Nucleus accumbens (tissue), 56 donors: ENCODE measurements at regions not wholly inside any gene's neighbourhood (a gene's known extent, or its start where the extent isn't known, plus 50 kb on each side); places are given as distances from the start of the nearest gene placed in this dataset.

ENCODE experiments used
- DNase-seq, 56 donors: peaks; one replicate each; lab custom pipeline; 2025; lab: John Stamatoyannopoulos, UW

DNA sequence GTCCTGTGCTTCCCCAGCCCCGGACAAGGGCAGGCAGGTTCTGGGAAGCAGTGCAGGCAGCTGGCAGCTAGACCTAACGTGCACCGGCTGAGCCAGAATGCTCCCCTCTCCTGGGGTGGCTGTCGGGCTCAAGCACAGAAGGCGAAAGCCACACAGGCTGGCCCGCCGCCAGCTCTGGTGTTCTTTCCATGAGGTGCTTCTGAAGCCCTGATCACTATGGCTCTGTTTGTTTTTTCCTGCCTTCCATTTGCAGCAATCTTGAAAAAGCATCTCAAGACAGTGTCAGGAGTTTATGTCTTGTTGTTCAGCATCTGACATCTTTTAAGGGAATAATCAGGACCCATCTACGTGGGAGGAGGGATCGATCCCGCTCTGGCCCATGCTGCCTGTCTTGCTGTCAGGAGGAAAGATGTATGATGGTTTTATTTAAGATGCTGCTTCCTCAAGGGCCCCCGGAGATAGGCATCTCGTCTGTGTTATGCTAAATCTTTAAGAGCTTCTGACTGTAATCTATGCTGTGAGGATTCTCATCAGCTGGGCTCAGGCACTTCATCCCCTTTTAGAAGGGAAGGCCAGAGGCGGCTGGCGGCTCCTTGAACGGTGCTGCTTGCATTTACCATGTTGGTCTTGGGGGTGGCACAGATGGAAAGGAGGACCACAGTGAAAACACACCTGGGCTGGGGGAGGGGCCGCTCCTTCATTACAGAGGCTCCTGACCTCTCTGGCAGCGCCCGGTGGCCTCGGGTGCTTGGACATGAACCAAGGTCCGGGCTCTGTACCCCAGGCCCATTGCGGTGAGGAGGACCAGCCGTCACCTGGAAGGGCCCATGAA is 118.5 kb upstream of the HDAC4 start:
- DNase-seq: peak in 1 of 56 donors; percentile 29

DNA sequence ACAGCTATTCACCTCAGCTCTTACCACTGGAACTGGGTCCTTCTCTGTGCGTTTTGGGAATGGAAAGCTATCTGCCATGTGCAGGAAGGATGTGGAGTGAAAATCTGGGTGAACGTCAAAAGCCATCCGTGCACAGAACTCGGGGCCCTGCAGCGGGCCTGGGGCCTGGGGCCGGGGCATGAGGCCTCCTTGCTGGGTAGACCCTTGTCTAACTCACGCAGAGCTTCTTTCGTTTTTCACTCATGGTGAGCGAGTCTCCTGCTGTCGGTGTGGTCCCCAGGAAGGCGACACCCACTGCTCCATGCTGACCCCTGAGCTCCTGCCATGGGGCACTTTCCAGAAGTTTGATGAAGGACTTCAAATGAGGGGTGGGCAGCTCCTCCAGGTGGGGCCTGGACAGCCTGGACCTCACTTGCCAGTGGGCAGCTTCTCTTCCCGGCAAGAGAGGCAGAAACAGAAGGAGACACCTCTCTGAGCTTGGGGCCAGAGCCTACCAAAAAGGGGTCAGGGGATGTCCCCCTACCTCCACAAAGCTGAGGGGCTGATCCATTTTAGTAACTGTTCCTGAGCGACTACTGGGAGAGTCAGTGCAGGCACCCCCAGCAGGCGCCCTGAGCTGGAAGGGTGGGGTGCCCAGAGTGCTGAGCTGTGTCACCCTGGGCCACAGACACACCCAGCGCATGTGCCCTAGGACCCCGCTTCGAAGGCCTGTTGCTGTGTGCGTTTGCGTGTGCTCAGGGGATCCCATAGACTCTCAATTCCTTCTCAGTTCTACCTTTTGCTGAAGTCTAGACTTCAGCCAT is 117.7 kb upstream of the HDAC4 start:
- DNase-seq: no peak

DNA sequence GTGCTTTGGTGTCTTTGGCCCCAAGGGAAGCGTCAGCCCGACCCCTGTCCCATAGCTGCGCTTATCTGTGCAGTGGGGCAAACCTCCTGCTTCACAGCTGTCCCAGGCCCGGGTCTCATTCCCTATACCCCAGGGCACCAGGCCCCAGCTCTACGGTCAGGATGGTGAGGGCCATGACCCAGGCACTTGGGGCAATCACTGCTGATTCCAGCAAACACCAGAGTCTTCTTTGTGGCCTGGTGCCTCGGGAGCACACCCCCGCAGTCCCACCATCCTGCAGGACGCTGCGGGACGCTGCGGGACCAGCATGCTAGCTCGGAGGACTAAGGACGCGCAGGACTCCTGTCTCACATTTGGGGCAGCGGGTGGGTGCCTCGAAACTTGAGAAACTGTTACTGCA is 116.9 kb upstream of the HDAC4 start:
- DNase-seq: no peak

DNA sequence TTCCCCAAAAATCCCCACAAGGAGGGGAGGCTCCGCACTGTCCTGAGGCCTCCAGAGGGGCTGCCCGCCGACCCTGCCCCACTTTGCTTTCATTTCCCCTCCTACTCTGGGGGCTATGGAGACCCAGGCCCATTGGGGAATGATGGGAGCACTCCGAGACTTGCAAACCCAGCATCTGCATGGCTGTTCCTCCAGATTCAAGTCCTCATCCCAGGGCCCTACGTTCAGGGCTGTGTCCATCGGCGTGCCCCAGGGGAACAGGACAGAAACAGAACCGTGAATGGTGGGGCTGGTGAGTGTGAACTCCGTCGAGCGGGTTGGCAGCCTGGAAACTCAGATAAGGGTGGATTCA is 116.1 kb upstream of the HDAC4 start:
- no peak for DNase-seq

DNA sequence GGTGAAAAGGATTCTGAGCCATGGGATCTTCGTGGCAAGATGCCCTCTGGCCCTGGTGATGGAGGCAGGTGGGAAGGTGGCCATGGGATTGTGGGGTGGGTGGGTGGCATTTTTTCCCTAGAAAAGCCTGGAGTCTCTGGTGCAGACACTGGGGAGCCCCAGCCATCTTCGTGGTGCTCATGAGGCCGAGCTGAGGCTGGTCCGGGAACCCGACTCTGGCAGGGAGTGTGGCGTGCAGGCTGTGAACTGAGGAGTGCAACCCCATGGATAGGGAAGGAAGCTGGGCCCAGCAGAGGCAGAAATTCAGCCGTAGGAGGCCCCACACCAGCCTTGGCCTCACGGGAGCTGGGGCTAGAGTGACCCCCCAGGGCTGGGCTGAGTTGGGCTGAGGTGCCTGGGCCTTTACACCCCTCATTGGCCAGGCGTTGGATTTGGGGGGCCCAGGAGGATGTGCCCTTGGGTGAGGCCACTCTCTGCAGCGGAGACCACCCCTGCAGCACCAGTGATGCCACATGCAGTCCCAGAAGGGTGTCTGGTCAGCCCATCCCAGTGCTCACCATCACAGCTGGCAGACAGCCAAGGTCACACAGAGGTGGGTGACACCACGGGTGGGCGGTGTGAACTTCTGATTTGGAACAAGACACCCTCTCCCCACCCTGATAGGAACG is 115.6 kb upstream of the HDAC4 start:
- no peak for DNase-seq

DNA sequence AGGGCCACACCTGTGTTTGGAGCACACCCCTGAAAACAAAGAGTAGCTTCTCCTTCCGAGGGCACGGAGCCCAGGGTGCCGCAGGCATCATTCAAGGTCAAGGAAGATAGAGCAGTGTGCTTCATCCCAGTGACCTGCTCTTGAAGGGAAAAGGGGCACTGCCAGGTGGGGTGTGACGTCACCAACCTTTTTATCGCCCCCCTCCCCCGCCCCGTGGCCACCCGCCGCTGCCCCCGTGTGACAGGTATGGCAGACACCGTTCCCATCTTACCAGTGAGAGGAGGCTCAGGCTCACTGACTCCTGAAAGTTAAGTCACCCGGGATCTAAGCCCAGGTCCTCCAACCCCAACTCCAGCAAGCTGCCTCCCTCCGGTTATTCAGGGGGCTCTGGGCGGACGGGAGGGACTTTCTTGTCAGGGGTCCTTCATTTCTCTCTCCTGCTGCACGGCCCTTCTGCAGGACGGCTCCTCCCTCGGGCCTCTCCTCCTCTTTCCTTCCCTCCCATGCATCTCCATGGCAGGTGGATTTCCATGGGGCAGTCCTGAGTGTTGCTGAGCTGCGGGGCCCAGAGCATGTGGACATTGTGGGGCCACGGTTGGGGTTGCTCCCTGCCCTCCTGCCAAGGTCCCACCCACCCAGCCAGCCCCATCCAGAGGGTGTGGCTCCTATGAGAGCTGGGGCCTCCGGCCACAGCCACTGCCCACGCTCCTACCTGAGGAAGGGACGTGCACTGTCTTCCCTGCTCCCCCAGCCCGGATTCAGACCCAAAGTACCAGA is 114.1 kb upstream of the HDAC4 start:
- no peak for DNase-seq

DNA sequence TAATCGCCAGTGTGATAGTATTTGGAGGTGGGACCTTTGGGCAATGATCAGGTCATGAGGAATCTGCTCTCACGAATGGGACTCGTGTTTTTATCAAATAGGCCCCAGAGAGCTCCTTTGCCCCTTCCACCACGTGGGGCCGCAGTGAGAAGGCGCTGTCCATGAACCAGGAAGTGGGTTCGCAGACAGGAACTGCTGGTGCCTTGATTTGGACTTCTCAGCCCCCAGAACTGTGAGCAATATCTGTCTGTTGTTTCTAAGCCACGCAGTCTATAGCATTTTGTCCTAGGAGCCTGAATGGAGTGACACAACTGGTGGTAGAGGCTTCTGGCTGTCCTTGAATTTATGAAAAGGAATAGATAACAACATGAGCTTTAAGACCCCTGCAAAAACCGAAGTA is 111.2 kb upstream of the HDAC4 start:
- no peak for DNase-seq

DNA sequence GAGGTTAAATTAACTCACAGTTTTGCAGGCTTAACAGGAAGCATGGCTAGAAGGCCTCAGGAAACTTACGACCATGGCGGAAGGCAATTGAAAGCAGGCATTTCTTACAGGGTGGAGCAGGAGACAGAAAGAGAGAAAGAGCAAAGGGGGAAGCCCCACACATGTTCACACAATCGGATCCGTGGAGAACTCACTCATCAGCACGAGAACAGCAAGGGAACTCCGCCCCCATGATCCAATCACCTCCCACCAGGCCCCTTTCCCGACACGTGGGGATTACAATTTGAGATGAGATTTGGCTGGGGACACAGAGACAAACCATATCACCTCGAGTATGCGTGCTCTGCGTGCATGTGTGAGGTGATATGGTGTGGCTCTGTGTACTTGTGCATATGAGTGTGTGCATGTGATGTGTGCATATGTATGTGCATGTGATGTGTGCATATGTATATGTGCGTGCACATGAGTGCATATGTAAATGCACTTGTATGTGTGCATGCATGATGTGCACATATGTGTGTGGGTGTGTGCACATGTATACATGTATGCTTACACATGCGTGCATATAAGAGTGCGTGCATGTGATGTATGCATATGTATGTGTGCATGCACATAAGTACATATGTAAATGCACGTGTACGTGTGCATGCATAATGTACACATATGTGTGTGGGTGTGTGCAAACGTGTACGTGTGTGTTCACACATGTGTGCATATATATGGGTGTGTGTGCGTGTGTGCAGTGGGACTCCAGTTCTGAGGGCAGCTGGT is 108.7 kb upstream of the HDAC4 start:
- peak in 8 of 56 donors; percentile 4 to 38 (median 24) for DNase-seq

DNA sequence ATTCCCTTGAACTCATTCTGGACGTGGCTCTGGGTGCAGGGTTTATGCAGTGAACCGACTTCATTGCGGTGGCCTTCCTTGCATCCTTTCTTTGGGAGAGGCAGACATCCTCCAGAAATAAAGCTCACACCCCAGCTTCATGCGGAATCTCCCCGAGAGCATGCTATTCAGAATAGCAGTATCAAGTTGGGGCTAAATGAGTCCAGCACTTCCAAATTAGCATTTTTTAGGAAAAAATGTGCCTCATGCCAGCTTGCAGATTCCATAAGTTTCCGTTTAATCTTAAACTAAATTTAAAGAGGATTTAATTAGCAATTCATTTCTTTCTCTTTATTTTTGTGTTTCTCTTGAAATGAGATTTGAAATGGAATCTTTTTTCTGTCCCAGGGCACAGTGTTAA is 107.4 kb upstream of the HDAC4 start:
- no peak for DNase-seq

DNA sequence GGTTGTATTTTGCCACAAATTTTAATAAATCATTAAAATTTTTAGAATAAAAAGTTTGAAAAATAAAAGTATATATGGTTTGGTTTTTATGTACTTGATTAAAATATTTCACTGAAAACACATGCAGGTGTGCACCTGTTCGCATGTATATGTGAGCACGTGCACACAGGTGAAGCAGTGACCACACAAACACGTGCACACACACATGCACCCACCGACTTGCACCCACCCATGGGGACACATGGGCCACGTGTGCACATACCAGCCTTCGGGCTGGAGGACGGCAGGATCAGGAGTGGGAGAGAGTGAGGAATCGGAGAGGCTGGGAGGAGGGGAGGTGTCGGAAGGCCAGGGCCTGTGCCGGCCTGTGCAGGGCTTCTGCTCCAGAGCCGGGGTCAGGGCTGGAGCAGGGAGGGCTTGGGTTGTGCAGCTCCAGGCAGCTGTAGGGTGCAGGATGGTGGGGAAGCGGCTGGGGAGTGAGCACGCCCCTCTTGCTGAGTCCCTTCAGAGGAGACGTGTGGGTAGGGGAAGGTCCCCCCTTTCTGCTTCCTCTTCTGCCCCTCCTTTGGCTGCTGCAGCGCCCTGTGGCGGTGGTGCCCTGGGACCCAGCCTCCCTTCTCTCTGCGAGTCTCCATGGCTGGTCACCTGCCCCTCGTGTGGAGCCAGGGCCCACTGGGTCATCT is 106.9 kb upstream of the HDAC4 start:
- DNase-seq: no peak

DNA sequence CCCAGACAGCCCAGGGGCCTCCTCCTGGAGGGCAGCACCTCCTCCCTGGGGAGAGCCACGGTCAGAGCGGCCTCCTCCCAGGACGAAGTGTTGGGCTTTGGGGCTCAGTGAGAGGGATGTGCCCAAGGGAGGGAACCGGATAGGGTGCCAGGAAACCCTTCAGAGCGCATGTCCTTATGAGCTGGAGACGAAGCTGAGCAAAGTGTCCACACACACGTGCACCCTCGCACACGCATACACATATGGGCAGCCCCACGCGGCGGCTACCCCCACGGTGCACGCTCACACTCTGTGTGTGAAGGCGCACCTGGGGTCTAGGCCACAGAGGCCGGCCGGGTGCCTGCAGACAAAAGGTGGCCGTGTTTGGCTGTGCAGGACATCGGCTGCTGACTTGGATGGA is 106.1 kb upstream of the HDAC4 start:
- no peak for DNase-seq

DNA sequence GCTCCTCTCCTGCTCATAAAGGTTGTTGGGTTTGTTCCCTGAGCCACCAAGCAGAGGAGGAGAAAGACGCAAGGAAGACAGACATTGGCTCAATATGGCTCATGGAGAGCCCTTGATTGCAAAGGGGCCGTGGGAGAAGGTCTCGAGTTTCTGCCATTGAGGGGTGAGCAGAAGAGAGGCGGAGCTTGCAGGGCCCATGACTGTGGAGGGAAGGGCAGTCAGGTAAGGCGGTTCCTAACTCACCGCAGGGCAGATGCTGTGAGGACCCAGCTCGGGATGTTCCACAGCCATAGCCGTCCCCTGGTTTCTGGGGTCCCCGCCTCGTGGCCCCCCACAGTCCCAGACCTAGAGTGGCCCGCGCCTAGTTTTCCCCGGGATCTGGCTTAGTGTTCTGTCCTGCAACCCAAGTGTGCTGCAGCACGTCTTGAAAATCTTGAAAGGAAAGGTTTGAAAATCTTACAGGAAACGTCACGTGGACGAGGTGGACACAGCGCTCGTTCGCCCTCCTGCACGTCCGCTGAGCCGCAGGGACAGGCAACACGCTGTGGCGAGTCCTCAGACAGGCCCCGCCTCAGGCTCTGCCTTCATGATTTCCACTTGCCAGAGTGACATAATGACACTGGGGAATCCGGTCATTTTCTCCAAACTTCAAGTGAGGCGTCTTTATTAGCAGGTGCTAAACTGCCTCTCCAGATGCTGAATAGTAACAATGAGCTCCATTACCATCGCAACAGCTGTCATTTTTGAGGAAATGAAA is 105.5 kb upstream of the HDAC4 start:
- no peak for DNase-seq

DNA sequence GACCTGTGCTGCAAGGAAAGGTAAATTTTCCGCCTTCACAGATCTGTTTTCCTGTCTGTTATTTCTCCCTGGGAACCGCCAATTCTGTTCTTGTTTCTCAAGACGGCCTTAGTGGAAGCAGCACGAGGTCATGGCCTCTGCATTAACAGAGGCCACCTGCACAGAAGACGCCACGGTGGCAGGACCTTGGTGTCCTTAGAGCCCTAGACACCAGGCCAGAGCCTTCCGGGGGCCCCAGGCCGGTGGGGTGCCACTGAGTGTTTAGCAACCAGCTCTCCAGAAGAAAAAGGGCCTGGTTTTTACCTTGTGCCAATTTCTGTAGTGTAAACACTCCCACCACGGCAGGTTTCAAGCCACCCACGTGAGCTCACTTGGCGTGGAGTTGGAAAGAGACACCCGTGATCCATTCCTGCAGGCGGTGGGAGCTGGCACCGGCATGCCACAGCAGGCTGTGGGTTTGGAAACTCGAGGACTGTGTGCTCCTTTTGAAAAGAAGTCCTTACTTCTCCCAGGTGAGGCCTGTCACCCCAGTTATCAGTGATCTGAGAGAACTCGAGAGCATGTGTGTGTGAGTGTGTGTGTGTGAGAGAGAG is 103.9 kb upstream of the HDAC4 start:
- no peak for DNase-seq

DNA sequence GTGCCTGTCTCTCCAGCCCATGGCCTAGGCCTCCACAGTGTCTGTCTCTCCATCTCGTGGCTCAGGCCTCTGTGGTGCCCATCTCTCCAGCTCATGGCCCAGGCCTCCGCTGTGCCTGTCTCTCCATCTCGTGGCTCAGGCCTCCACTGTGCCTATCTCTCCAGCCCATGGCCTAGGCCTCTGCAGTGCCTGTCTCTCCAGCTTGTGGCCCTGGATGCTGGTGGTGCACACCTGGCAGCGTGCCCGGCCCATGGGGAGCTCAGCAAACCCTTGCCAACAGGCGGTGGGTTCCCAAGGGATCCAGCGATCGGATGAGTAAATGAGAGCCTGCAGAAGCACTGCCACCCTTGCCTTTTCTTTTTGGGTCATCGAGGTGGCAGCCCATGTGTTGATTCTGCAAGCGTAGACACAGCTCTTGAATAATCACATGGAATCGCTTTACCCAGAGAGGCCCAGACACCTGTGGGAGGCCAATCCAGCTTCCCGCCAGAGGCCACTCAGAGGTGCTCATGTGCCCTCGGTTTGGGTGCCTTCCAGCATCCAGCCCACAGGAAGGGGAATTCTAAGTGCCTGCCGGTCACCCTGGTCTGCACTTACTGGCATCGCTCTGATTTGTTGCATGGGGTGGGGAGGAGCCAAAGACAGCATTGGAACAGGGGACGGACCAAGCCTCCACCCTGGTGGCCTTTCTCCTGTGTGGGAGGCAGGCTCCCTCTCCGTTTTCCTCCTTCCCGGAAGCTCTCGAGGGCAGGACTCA is 101.8 kb upstream of the HDAC4 start:
- DNase-seq: no peak

DNA sequence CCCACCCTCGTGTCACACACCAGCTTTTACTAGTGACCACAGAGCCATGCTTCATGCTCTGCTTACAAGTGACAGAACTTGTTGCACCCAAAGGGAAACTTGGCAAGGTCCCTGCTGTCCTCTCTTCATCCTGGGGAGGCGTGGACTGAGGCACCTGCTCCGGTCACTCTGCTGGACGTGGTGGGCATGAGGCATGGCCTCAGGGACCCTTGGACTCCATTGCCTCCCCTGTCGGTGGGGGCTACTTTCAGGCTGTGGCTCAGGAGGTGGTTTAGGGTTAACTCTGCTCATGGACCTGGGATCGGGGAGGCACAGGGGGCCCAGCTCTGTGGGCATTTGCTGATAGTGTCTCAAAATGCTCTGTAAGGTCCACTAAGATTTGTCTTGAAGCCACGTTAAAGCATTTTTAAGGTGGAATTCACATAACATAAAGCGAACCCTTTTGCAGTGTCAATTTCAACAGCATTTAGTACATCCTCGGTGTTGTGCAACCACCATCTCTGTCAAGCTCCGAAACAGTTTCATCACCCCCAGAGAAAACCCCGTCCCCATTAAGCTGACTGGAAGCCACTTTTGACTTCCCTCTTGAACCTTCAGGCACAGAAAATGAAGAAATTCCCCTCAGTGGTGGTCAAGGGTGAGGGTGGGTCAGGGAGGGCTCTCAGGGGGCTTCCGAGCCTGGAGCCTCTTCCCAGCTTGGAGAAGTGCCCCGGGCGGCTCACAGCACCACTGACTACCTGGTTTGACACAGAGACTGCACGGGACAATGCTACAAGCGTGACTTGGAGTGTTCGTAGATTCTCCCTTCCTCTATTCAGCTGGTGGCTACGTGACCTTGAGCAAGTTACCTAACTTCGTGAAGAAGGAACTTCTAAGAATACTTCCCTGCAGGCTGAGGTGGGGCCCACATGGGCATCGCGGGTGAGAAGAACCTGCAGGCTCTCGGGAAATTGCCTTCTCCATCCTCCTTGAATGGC is 100.0 kb upstream of the HDAC4 start:
- DNase-seq: no peak
